D721Med (cell line): ENCODE measurements at regions not wholly inside any gene's neighbourhood (a gene's known extent, or its start where the extent isn't known, plus 50 kb on each side); places are given as distances from the start of the nearest gene placed in this dataset.

Experiments used
- DNase-seq: peaks from one replicate; pipeline ENCODE4 v3.0.0; 2011; ENCODE audit warnings: low spot score; ENCODE audit not compliant: insufficient read length
- FAIRE-seq: peaks from 2 replicates; lab custom pipeline; 2011; peaks lifted over from hg19 to GRCh38; lab: Jason Lieb, UNC
- TF ChIP-seq, protein P1 (sequence below): IDR thresholded peaks from 2 replicates; pipeline ENCODE4 v1.5.1; 2012; ENCODE audit warnings: mild to moderate bottlenecking, control low read depth; ENCODE audit not compliant: insufficient read depth; ENCODE audit errors: missing control alignments

DNA sequence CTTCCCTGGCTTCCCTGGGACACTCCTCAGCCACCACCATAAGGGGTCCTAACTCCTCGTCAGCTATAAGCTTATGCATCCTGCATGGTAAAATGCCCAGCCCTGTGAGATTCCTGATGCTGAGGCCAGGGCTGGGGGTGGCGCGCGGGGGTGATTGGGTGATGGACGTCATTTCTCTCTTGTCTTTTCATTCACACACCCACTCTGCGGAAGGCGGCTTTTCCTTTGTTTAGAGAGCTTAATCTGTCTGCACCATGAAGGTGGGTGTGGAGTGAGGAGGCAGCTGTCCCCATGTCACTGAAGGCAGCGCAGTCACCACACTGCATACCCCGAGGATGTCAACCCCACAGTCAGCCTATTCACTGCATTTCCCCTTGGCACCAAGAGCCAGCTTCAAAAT is 110.0 kb upstream of the NSMCE3 start:
- DNase-seq (no peak), FAIRE-seq (no peak)
- TF ChIP-seq, protein P1, sequence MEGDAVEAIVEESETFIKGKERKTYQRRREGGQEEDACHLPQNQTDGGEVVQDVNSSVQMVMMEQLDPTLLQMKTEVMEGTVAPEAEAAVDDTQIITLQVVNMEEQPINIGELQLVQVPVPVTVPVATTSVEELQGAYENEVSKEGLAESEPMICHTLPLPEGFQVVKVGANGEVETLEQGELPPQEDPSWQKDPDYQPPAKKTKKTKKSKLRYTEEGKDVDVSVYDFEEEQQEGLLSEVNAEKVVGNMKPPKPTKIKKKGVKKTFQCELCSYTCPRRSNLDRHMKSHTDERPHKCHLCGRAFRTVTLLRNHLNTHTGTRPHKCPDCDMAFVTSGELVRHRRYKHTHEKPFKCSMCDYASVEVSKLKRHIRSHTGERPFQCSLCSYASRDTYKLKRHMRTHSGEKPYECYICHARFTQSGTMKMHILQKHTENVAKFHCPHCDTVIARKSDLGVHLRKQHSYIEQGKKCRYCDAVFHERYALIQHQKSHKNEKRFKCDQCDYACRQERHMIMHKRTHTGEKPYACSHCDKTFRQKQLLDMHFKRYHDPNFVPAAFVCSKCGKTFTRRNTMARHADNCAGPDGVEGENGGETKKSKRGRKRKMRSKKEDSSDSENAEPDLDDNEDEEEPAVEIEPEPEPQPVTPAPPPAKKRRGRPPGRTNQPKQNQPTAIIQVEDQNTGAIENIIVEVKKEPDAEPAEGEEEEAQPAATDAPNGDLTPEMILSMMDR: no peak

GRCh38 chr15:29377161-29377560 is 107.5 kb upstream of the NSMCE3 start:
- TF ChIP-seq, protein P1: no peak
- FAIRE-seq (no peak), DNase-seq (no peak)

- no peak for DNase-seq
- FAIRE-seq: no peak
- TF ChIP-seq, protein P1: no peak
These were observed 107.0 kb upstream of the NSMCE3 start for GRCh38 chr15:29376590-29376989.

DNA sequence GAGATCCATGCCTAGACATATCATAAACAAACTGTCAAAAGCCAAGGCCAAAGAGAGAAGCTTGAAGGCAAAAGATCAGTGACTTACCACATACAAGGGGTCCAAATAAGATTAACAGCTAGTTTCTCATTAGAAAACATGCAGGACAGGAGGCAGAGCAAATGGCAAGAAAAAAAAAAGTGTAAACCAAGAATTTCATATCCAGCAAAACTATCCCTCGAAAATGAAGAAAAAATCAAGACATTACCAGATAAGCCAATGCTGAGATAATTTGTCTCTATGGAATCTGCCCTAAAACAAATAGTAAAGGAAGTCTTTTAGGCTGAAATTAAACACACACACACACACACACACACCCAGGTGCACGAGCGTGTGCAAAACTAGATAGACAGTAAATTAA is 99.6 kb upstream of the NSMCE3 start:
- FAIRE-seq (no peak), DNase-seq (no peak)
- TF ChIP-seq, protein P1: no peak

DNA sequence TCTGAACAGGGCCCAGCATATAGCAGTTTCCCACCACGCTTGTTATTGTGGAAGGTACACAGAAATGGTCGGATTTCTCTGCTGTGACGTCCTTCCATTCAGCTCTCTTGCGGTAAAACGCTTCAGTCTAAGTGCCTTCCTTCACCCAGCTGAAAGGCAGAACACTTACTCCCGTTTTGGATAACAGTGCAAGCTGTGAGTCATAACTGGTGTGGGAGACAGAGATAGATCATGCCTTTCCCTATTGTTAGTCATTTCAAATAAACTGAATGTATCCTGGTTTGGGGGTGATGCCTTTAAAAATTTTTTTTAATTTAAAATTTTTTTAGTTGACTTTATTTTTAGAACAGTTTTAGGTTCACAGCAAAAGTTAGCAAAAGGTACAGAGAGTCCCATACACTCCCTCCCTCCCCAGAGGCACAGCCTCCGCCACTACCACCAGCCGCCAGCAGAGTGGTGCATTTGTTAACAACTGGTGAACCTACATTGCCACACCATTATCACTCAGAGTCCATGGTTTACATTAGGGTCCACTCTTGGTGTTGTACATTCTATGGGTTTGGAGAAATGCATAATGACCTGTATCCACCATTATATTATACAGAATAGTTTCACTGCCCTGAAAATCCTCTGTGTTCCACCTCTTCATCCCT is 94.9 kb upstream of the NSMCE3 start:
- DNase-seq: no peak
- TF ChIP-seq, protein P1: no peak
- no peak for FAIRE-seq

DNA sequence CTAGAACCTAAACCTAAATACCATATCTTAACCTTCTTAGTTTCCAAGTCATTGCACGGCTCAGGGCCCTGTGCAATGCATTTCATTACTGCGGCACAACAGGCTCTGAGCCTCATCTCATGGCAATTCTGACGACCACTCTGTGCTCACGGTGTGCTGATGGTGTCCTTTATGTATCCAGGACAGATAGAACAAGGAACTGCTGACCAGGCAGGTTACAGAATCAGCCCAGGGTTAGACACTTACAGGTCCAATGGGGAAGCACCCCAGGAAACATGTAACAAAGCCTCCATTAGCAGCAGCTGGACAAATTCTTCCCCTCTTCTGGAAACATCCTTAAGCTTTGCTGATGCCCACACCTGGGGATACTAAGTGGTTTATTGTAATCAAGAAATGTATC is 91.9 kb upstream of the NSMCE3 start:
- FAIRE-seq (no peak), DNase-seq (no peak)

DNA sequence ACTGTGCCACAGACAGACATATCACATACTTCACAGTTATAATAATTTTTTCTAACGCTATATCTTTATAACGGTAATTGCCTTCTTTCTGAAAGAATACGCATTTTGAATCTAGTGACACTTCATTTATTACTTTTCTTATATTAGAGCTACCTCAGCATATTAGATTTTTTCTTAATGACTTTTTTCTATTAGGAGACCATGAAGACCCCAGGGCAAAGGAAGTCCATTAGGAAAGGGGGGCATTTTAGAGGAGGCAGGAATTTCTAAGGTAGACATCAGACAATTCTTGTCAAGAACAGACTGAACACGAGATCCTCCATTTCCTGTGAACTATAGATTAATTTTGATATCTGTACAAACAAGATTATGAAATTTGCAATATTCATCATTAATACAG is 90.5 kb upstream of the NSMCE3 start:
- DNase-seq (no peak), FAIRE-seq (no peak)
- TF ChIP-seq, protein P1: no peak

More for the DNA sequence above, 91.9 kb upstream of the NSMCE3 start:
- TF ChIP-seq, protein P1: no peak
